Colonic mucosa (tissue), 4 donors: ENCODE measurements at regions not wholly inside any gene's neighbourhood (a gene's known extent, or its start where the extent isn't known, plus 50 kb on each side); places are given as distances from the start of the nearest gene placed in this dataset.

Experiments
- DNase-seq: peaks from one replicate; pipeline ENCODE4 v3.0.0-alpha.2; 2020
- H3K27ac ChIP-seq: fragments of 200-600 bp; one replicate; pipeline ENCODE4 v1.8.0; 2021
- H3K27me3 ChIP-seq: fragments of 200-600 bp; one replicate; pipeline ENCODE4 v1.8.0; 2021
- H3K36me3 ChIP-seq: fragments of 200-600 bp; one replicate; pipeline ENCODE4 v1.8.0; 2021
- H3K4me1 ChIP-seq: fragments of 200-600 bp; one replicate; pipeline ENCODE4 v1.8.0; 2021; ENCODE audit warnings: mild to moderate bottlenecking
- H3K4me3 ChIP-seq: fragments of 200-600 bp; one replicate; pipeline ENCODE4 v1.8.0; 2021
- H3K9ac ChIP-seq, 2 donors: one replicate each; pipeline ENCODE4 v1.7.0; 2013; ENCODE audit warnings: control low read depth in 2 of 2, low read depth in 2 of 2, low read length in 2 of 2
- H3K9me3 ChIP-seq: fragments of 200-600 bp; one replicate; pipeline ENCODE4 v1.8.0; 2021
- intact Hi-C: fragments of 100-400 bp; cut with DNase I; formaldehyde crosslinking; loops from one replicate; pipeline ENCODE4 v1.14.1; 2022
- TF ChIP-seq, protein P1 (sequence below): fragments of 200-600 bp; IDR thresholded peaks from one replicate; pipeline ENCODE4 v1.8.0; 2022; ENCODE audit warnings: antibody characterized with exemption, mild to moderate bottlenecking
- donor health status: healthy.
- donor health status: DM: no; HTN: no; CAD: no.
- donor health status: DM: no; HTN: no; CAD: no.

DNA sequence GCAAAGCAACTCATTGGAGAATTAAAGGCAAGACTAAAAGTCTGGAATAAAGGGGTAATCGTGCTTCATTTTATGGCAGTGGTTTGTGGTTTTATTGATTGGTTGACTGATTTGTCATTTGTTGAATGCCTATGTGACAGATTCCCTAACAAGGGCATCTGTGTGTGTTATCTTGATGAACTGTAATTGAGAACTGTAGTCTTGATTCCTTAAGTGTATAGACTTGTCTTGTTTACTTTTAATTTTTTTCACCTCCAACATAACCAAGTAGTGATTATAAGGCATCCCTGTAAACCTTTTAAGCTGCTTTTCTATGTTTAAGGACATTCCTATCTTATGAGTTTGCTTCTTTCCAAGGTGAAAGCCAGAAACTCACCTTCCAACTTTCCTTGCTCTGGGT, 216.0 kb upstream of the TAPT1 start:
- intact Hi-C loops: loop anchor here (2.0 kb wide), 1 partner anchor 153 kb away; no protein-coding TSS in a partner anchor
- Histone ChIP-seq H3K4me3 (no peak overlapping the region), H3K9me3 (no peaks in the 10 kb centered on the region), H3K27ac (no peak overlapping the region), H3K36me3 (no peaks in the 10 kb centered on the region), H3K4me1 (no peaks in the 10 kb centered on the region), H3K27me3 (no peaks in the 10 kb centered on the region), H3K9ac (no peak overlapping the region)
- DNase-seq: no peak
- TF ChIP-seq, protein P1, sequence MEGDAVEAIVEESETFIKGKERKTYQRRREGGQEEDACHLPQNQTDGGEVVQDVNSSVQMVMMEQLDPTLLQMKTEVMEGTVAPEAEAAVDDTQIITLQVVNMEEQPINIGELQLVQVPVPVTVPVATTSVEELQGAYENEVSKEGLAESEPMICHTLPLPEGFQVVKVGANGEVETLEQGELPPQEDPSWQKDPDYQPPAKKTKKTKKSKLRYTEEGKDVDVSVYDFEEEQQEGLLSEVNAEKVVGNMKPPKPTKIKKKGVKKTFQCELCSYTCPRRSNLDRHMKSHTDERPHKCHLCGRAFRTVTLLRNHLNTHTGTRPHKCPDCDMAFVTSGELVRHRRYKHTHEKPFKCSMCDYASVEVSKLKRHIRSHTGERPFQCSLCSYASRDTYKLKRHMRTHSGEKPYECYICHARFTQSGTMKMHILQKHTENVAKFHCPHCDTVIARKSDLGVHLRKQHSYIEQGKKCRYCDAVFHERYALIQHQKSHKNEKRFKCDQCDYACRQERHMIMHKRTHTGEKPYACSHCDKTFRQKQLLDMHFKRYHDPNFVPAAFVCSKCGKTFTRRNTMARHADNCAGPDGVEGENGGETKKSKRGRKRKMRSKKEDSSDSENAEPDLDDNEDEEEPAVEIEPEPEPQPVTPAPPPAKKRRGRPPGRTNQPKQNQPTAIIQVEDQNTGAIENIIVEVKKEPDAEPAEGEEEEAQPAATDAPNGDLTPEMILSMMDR: no peak

DNA sequence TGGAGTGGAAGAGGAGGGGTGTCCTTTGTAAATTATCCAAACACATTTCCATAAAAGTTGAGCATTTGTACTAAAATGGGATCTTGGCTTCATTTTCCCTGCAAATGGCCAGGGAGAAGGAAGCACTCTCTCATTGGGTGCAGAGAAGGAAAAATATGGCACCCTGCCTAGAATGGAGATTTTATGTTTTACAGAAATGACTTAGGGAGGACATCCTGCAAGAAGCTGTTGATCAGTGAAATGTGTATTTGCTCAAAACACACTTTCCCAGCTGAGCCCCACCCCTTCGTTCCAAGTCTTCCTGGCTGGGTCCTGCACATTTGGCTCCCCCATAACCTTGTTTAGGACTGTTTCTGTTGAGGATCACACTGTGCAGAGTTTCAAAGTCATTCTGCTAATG, 213.5 kb upstream of the TAPT1 start:
- Histone ChIP-seq H3K27ac (no peak overlapping the region), H3K9ac (no peak overlapping the region), H3K4me1 (no peaks in the 10 kb centered on the region), H3K27me3 (no peaks in the 10 kb centered on the region), H3K9me3 (no peaks in the 10 kb centered on the region), H3K4me3 (no peak overlapping the region), H3K36me3 (no peaks in the 10 kb centered on the region)
- DNase-seq: no peak
- TF ChIP-seq, protein P1: no peak
- intact Hi-C loops: no loop called here

DNA sequence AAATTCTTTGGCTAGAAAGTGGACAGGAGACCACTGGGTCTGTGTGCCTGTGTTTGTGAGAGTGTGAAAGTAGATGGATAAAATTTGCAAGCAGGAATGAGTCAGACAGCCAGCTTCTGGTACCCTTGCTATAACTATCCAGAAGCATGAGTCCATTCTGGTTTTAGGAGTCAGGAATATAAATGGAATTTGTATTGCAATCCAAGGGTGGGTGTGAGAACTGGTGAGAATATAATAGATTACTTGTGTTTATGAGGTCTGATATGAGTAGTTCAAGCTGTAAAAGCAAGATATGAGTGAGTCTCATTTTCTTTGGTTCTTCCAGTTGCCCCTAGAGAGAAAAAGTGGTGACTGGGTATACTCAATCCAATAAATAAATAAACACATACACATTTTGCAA, 212.7 kb upstream of the TAPT1 start:
- no peaks in the 10 kb centered on the region for H3K27me3 ChIP-seq
- H3K4me3 ChIP-seq: no peak overlapping the region
- no peak overlapping the region for H3K27ac ChIP-seq
- no peaks in the 10 kb centered on the region for H3K36me3 ChIP-seq
- no peak for DNase-seq
- TF ChIP-seq, protein P1: no peak
- no peak overlapping the region for H3K9ac ChIP-seq
- intact Hi-C loops: no loop called here
- H3K9me3 ChIP-seq: no peaks in the 10 kb centered on the region
- no peaks in the 10 kb centered on the region for H3K4me1 ChIP-seq

DNA sequence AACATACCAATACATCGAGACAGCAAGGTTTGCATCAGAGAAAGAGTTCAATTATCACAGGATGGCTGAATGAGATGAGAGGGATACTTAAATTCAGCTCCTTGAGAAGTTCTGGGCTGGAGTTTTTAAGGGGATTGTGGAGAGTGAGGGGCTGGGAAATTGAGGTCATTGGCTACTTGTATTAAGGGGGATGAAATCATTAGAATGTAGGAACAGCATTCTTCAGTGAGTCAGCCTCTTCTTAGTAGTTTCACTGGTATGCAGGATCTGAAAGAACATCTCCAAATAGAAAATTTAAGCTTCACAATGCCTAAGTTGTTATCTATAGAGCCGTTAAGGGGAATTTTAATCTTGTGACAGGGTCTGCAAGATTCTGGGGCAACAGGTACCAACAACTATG, 211.6 kb upstream of the TAPT1 start:
- H3K9ac ChIP-seq: no peak overlapping the region
- no peaks in the 10 kb centered on the region for H3K4me1 ChIP-seq
- no peaks in the 10 kb centered on the region for H3K9me3 ChIP-seq
- intact Hi-C loops: no loop called here
- H3K4me3 ChIP-seq: no peak overlapping the region
- no peaks in the 10 kb centered on the region for H3K27me3 ChIP-seq
- H3K36me3 ChIP-seq: no peaks in the 10 kb centered on the region
- TF ChIP-seq, protein P1: no peak
- no peak overlapping the region for H3K27ac ChIP-seq
- DNase-seq: no peak

DNA sequence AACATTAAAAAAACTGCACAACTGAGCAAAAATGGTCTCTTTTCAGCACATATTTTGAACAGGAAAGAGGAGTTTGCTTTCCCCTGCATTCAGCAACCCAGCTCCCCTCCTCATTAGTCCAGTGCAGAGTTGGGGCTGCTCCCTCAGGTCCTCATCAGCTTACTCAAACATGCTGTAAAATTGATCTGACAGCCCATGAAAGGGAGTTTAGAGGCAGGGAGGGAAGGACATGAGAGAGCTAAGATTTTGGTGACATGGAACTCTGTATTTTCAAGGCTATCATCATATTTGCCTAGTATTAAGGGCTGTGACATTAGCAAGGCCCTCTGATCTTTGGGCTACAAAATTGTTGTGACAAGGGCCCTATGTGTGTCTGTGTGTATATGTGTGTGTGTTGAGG, 205.6 kb upstream of the TAPT1 start:
- no peaks in the 10 kb centered on the region for H3K9me3 ChIP-seq
- no peak for DNase-seq
- H3K27me3 ChIP-seq: no peaks in the 10 kb centered on the region
- H3K27ac ChIP-seq: no peak overlapping the region
- H3K4me3 ChIP-seq: no peak overlapping the region
- TF ChIP-seq, protein P1: no peak
- no peaks in the 10 kb centered on the region for H3K36me3 ChIP-seq
- H3K4me1 ChIP-seq: no peaks in the 10 kb centered on the region
- intact Hi-C loops: no loop called here
- H3K9ac ChIP-seq: no peak overlapping the region

DNA sequence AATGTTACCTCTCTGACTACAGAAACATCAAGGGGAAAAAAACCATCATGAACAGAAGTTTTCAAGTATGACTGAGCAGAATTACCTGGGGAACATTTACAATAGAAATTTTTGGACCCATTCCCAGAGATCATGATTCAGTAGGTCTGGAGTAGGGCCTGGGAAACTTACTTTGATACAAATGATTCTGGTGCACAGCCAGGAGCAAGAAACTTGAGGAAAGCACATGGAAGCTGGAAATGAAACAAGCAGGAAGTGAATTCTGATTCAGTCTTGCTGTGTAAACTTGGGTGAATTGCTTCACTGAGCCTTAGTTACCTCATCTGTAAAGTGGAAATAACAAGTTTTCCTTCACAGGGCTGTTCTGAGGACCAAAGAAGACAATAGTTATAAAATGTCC, 192.5 kb upstream of the TAPT1 start:
- no peaks in the 10 kb centered on the region for H3K9me3 ChIP-seq
- no peaks in the 10 kb centered on the region for H3K4me1 ChIP-seq
- no peak overlapping the region for H3K27ac ChIP-seq
- no peaks in the 10 kb centered on the region for H3K36me3 ChIP-seq
- H3K4me3 ChIP-seq: no peak overlapping the region
- intact Hi-C loops: no loop called here
- H3K9ac ChIP-seq: no peak overlapping the region
- H3K27me3 ChIP-seq: no peaks in the 10 kb centered on the region
- TF ChIP-seq, protein P1: no peak
- no peak for DNase-seq
